Progenitor cell of endocrine pancreas (in vitro differentiated cells): ENCODE measurements at regions not wholly inside any gene's neighbourhood (a gene's known extent, or its start where the extent isn't known, plus 50 kb on each side); places are given as distances from the start of the nearest gene placed in this dataset.

ENCODE experiments used
- DNase-seq: peaks from one replicate; pipeline ENCODE4 v3.0.0; 2021; ENCODE audit warnings: low spot score; ENCODE audit not compliant: unreplicated experiment
- H3K27ac Mint-ChIP-seq: 2 replicates; pipeline ENCODE4 v1.8.0; 2021; ENCODE audit warnings: mild to moderate bottlenecking, moderate library complexity, mixed read lengths
- H3K27me3 Mint-ChIP-seq: 2 replicates; pipeline ENCODE4 v1.8.0; 2021; ENCODE audit warnings: mixed read lengths
- H3K36me3 Mint-ChIP-seq: 2 replicates; pipeline ENCODE4 v1.8.0; 2022; ENCODE audit warnings: mixed read lengths; ENCODE audit not compliant: insufficient read depth
- H3K4me1 Mint-ChIP-seq: 2 replicates; pipeline ENCODE4 v1.8.0; 2021; ENCODE audit warnings: low read depth, mixed read lengths
- H3K4me3 Mint-ChIP-seq: 2 replicates; pipeline ENCODE4 v1.8.0; 2021; ENCODE audit warnings: low read depth, mild to moderate bottlenecking, moderate library complexity, mixed read lengths
- H3K9me3 Mint-ChIP-seq: 2 replicates; pipeline ENCODE4 v1.8.0; 2021; ENCODE audit warnings: low read depth, mixed read lengths
- CTCF ChIP-seq: fragments of 200-600 bp; sonication (generic); IDR thresholded peaks from one replicate; pipeline ENCODE4 v1.5.0; 2021; ENCODE audit warnings: antibody characterized with exemption, mild to moderate bottlenecking; ENCODE audit not compliant: unreplicated experiment

DNA sequence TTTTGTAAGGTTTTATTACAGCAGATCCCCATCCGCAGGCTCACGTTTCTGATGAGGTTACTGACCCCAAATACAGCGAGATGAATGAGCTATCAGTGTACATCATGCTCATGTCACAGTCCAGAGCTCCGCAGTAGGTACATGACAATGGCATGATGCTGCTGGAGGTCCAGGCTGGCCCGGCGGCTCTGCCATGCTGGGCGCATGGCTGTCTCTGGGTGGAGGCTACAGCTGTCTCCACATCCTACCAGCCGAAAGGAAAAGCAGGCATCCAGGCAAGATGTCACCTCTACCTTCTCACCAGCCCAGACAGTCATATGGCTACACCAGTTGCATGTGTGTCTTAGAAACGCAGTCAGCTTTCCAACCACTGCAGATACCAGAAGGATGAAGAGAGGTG lies 90.9 kb upstream of the RNF32 start:
- H3K27me3 Mint-ChIP-seq, result peaks cover 6% of the 10 kb centered on the region
- peaks cover 2% of the 10 kb centered on the region for H3K36me3 Mint-ChIP-seq
- peaks cover 6% of the 10 kb centered on the region for H3K9me3 Mint-ChIP-seq
- no peak overlapping the region for H3K4me3 Mint-ChIP-seq
- peaks cover 4% of the 10 kb centered on the region for H3K4me1 Mint-ChIP-seq
- no peak for DNase-seq
- H3K27ac Mint-ChIP-seq, result no peak overlapping the region
- TF ChIP-seq CTCF, result no peak

DNA sequence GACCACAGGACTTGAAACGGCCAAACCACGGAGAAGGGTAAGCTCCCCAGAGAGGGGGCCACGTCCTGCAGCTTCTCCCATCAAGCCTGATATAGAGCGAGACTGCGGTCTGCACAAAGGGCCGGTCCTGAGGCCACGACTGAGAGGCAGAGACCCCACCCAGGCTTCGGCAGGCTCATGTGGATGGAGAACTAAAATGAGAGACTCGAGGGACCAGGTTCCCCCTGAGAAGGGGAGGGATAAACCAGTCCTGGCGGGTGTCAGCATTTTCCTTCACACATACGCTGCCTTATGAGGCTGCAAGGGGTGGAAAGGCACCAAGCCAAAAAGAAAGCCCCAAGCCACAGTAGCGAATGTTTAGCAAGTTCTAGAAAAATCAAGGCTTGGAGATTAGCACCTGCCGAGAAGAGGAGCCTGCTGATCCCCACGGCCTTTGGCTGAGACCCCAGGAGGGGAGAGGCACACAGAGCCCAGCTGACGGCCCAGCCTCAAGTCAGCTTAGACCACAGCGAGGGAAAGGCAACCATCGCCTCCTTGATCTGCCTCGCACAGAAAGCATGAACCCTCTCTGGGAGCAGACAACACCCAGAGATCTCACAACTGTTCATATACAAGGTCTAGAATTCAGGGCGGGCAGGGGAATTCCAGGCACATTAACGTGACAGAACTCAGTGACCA lies 92.6 kb upstream of the RNF32 start:
- DNase-seq, result no peak
- Mint-ChIP-seq H3K4me3 (no peak overlapping the region), H3K4me1 (peaks cover 4% of the 10 kb centered on the region), H3K9me3 (peaks cover 6% of the 10 kb centered on the region), H3K36me3 (peaks cover 2% of the 10 kb centered on the region), H3K27ac (no peak overlapping the region), H3K27me3 (peaks cover 6% of the 10 kb centered on the region)
- no peak for TF ChIP-seq CTCF

DNA sequence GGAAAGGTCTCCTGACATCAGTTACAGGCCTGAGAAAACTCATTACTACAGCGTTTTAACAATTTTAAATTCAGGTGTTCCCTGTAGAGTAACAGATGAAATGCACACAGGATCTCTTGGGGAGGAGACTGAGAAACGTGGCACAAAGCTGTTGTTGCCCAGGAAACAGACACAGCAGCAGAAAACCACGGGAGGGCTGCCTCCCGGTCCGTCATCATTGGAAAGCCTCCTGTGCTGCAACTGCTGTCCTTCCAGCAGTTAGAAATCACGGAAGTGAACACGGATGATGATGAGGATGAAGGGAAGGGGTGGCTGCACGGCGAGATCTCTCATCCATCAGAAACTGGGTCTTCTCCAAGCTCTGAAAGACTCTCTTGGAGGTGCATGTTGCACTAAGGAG lies 94.6 kb upstream of the RNF32 start:
- H3K4me3 Mint-ChIP-seq, result no peak overlapping the region

GRCh38 chr7:156544919-156545715 lies 95.5 kb upstream of the RNF32 start:
- DNase-seq, result no peak
- H3K9me3 Mint-ChIP-seq, result no peaks in the 10 kb centered on the region
- no peak for TF ChIP-seq CTCF
- peaks cover 6% of the 10 kb centered on the region for H3K27me3 Mint-ChIP-seq
- peaks cover 4% of the 10 kb centered on the region for H3K4me1 Mint-ChIP-seq
- no peaks in the 10 kb centered on the region for H3K36me3 Mint-ChIP-seq
- H3K4me3 Mint-ChIP-seq, result no peak overlapping the region
- no peak overlapping the region for H3K27ac Mint-ChIP-seq

More for the DNA sequence above, 94.6 kb upstream of the RNF32 start:
- Mint-ChIP-seq H3K36me3 (peaks cover 2% of the 10 kb centered on the region), H3K27me3 (peaks cover 6% of the 10 kb centered on the region), H3K9me3 (peaks cover 3% of the 10 kb centered on the region), H3K27ac (peak overlapping the region; percentile 33), H3K4me1 (peaks cover 4% of the 10 kb centered on the region)
- no peak for DNase-seq
- TF ChIP-seq CTCF, result no peak

DNA sequence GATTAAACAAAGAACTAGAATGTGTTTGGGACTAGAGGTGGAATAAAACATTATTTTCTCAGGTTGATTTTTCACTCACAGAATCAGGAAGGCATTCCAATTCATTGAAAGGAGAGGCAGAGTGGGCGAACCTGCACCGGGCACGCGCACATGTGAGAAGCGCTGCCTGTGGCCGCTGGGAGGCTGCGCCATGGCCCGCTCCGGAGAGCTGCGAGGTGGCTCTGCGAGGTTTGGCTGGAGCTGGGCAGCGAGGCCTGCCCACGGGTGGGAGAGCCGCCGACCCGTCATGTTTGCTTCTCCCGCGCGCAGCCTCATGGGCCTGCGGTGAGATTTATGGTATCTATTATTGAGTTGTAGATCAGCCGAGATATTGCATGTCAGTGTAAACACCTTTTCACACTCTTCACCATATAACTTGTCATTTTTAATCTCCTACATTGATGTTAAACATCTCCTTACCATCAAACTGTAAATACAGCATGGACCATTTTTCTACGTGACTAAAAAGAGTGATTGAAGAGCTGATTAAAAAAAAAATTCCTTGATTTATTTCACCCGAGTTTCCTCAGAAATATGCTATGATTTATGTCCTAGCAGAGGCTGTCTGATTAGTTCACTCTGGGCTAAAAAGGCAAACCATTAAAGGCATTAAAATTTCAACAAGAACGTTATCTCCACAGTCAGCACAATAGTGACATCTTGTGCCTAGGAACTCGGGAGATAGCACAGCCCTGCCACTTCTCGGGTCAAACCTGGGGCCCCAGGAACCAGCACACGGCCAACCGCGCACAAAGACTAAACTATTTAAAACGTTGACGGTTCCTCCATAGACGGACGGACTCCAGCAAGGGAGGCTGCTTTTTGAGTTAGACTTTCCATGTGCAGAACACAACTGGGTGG lies 96.6 kb upstream of the RNF32 start:
- Mint-ChIP-seq H3K36me3 (no peaks in the 10 kb centered on the region), H3K4me3 (no peak overlapping the region), H3K27ac (no peak overlapping the region), H3K9me3 (no peaks in the 10 kb centered on the region), H3K27me3 (peaks cover 6% of the 10 kb centered on the region), H3K4me1 (peaks cover 4% of the 10 kb centered on the region)
- DNase-seq, result no peak
- no peak for TF ChIP-seq CTCF
